ENCODE measurements at regions not wholly inside any gene's neighbourhood (a gene's known extent, or its start where the extent isn't known, plus 50 kb on each side); places are given as distances from the start of the nearest gene placed in this dataset.

DNA sequence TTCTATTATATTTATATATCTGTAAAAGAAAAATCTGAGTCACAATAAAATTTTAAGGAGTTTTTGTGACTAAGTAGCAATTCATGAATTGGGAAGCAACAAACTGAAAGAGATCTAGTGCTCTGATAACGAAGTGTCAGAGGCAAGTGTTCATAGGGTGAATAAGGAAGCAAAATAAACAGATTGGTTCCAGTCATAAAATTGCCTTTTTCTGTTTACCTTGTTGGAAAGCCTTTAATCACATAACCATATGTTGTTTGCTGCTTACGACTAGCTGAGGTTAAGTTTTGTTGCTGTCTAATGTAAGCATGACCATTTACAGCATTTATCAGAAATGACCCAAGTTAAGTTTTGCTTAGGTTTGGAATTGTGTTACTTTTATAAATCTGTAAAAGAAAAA lies 358.9 kb downstream of the ARL6IP6 start:
- no peak for TF ChIP-seq CTCF (IDR thresholded peaks at IDR 0.05)
- no peak for TF ChIP-seq EP300 (IDR thresholded peaks at IDR 0.05)
